ENCODE measurements at regions not wholly inside any gene's neighbourhood (a gene's known extent, or its start where the extent isn't known, plus 50 kb on each side); places are given as distances from the start of the nearest gene placed in this dataset.
"Not testable (repeated sequence)": the region's sequence is repeated elsewhere in the genome, so short reads cannot be mapped to it uniquely, and the experiment has no call there.

GRCh38 chr3:20250786-20251185 lies 64.8 kb upstream of the SGO1 start:
- no peak overlapping the region for H3K4me3 ChIP-seq (ENCODE audit: low read depth, low read length)
- no peak for DNase-seq (ENCODE audit: low read depth)
- no peak for TF ChIP-seq POLR2A (IDR thresholded peaks at IDR 0.05; ENCODE audit: extremely low read depth, insufficient read length)
- TF ChIP-seq CTCF (IDR thresholded peaks at IDR 0.05; ENCODE audit: low read depth, low read length): no peak
- TF ChIP-seq MYC (IDR thresholded peaks at IDR 0.05; ENCODE audit: low read depth, low read length): no peak

- no peak overlapping the region for H3K4me3 ChIP-seq (ENCODE audit: low read depth, low read length)
- no peak for TF ChIP-seq MYC (IDR thresholded peaks at IDR 0.05; ENCODE audit: low read depth, low read length)
- TF ChIP-seq CTCF (IDR thresholded peaks at IDR 0.05; ENCODE audit: low read depth, low read length): no peak
- TF ChIP-seq MAX (IDR thresholded peaks at IDR 0.05; ENCODE audit: low read depth, low read length): no peak
- TF ChIP-seq POLR2A (IDR thresholded peaks at IDR 0.05; ENCODE audit: extremely low read depth, insufficient read length): no peak
- no peak for DNase-seq (ENCODE audit: low read depth)
These were observed 64.3 kb upstream of the SGO1 start for GRCh38 chr3:20250314-20250713.

- H3K4me3 ChIP-seq (ENCODE audit: low read depth, low read length): no peak overlapping the region
- no peak for DNase-seq (ENCODE audit: low read depth)
These were observed 60.7 kb upstream of the SGO1 start for GRCh38 chr3:20246662-20247061.

GRCh38 chr3:20245781-20246180 lies 59.8 kb upstream of the SGO1 start:
- no peak overlapping the region for H3K4me3 ChIP-seq (ENCODE audit: low read depth, low read length)
- DNase-seq (ENCODE audit: low read depth): peak; percentile 3
- TF ChIP-seq POLR2A (IDR thresholded peaks at IDR 0.05; ENCODE audit: extremely low read depth, insufficient read length): no peak

More at GRCh38 chr3:20246662-20247061, 60.7 kb upstream of the SGO1 start:
- TF ChIP-seq MAX (IDR thresholded peaks at IDR 0.05; ENCODE audit: low read depth, low read length): no peak
- no peak for TF ChIP-seq POLR2A (IDR thresholded peaks at IDR 0.05; ENCODE audit: extremely low read depth, insufficient read length)
- no peak for TF ChIP-seq MYC (IDR thresholded peaks at IDR 0.05; ENCODE audit: low read depth, low read length)
- TF ChIP-seq CTCF (IDR thresholded peaks at IDR 0.05; ENCODE audit: low read depth, low read length): no peak

GRCh38 chr3:20240154-20240883 lies 54.3 kb upstream of the SGO1 start:
- H3K4me3 ChIP-seq (ENCODE audit: low read depth, low read length): no peak overlapping the region
- no peak for DNase-seq (ENCODE audit: low read depth)
- no peak for TF ChIP-seq MAX (IDR thresholded peaks at IDR 0.05; ENCODE audit: low read depth, low read length)
- no peak for TF ChIP-seq MYC (IDR thresholded peaks at IDR 0.05; ENCODE audit: low read depth, low read length)
- TF ChIP-seq CTCF (IDR thresholded peaks at IDR 0.05; ENCODE audit: low read depth, low read length): no peak
- no peak for TF ChIP-seq POLR2A (IDR thresholded peaks at IDR 0.05; ENCODE audit: extremely low read depth, insufficient read length)

GRCh38 chr3:20238199-20238598 lies 52.2 kb upstream of the SGO1 start:
- DNase-seq (ENCODE audit: low read depth); H3K4me3 ChIP-seq (ENCODE audit: low read depth, low read length): not testable (repeated sequence)

GRCh38 chr3:20236603-20237002 lies 50.6 kb upstream of the SGO1 start:
- DNase-seq (ENCODE audit: low read depth): no peak
- H3K4me3 ChIP-seq (ENCODE audit: low read depth, low read length): no peak overlapping the region
- TF ChIP-seq CTCF (IDR thresholded peaks at IDR 0.05; ENCODE audit: low read depth, low read length): no peak
- TF ChIP-seq POLR2A (IDR thresholded peaks at IDR 0.05; ENCODE audit: extremely low read depth, insufficient read length): no peak
- no peak for TF ChIP-seq MAX (IDR thresholded peaks at IDR 0.05; ENCODE audit: low read depth, low read length)
- TF ChIP-seq MYC (IDR thresholded peaks at IDR 0.05; ENCODE audit: low read depth, low read length): no peak

Data from NB4 (cell line).